Subcutaneous abdominal adipose tissue (tissue), 5 donors: ENCODE measurements at regions not wholly inside any gene's neighbourhood (a gene's known extent, or its start where the extent isn't known, plus 50 kb on each side); places are given as distances from the start of the nearest gene placed in this dataset.

Experiments used
- H3K27ac ChIP-seq: one replicate; pipeline ENCODE4 v1.7.0; 2013; ENCODE audit warnings: low read depth, mild to moderate bottlenecking, inconsistent platforms, low read length, moderate library complexity
- H3K27me3 ChIP-seq, 5 donors: one replicate each; pipeline ENCODE4 v1.7.0; 2013; ENCODE audit warnings: low read length in 5 of 5, inconsistent platforms in 1 of 5; ENCODE audit not compliant: control insufficient read depth in 5 of 5, insufficient read depth in 4 of 5
- H3K36me3 ChIP-seq, 5 donors: one replicate each; pipeline ENCODE4 v1.7.0; 2013; ENCODE audit warnings: low read length in 5 of 5; ENCODE audit not compliant: control insufficient read depth in 5 of 5, insufficient read depth in 5 of 5
- H3K4me1 ChIP-seq, 5 donors: one replicate each; pipeline ENCODE4 v1.7.0; 2013; ENCODE audit warnings: low read length in 5 of 5, mild to moderate bottlenecking in 3 of 5, moderate library complexity in 1 of 5; ENCODE audit not compliant: control insufficient read depth in 5 of 5, insufficient read depth in 5 of 5
- H3K4me3 ChIP-seq, 5 donors: one replicate each; pipeline ENCODE4 v1.7.0; 2013; ENCODE audit warnings: low read length in 5 of 5, low read depth in 1 of 5
- H3K9ac ChIP-seq, 5 donors: one replicate each; pipeline ENCODE4 v1.7.0; 2013; ENCODE audit warnings: low read length in 5 of 5, mild to moderate bottlenecking in 4 of 5, moderate library complexity in 3 of 5
- H3K9me3 ChIP-seq, 5 donors: one replicate each; pipeline ENCODE4 v1.7.0; 2013; ENCODE audit warnings: low read length in 5 of 5; ENCODE audit not compliant: control insufficient read depth in 5 of 5
- donor health status: healthy.
- donor health status: healthy.
- donor health status: healthy.
- donor health status: healthy.
- donor health status: healthy.

DNA sequence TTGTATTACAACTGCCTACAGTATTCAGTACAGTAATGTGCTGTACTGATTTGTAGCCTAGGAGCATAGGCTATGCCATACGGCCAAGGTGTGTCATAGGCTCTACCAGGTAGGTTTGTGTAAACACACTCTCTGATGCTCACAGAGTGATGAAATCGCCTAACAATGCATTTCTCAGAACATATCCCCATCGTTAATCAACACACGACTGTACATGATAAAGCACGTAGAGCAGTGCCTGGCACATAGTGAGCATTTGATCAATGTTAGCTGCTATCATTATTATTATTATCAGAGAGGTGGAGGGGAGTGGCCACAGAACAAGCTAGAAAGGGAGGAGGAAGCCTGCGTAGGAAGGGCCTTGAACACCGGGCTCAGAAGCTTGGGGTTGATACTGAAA, 81.1 kb upstream of the LHX1 start:
- Histone ChIP-seq H3K27ac (no peak overlapping the region), H3K4me1 (no peaks in the 10 kb centered on the region), H3K36me3 (no peaks in the 10 kb centered on the region), H3K9me3 (peaks cover 0 to 4% (median 0%) of the 10 kb centered on the region in 5 donors), H3K4me3 (no peak overlapping the region), H3K27me3 (peaks cover 7 to 33% (median 27%) of the 10 kb centered on the region in 5 donors), H3K9ac (no peak overlapping the region)

DNA sequence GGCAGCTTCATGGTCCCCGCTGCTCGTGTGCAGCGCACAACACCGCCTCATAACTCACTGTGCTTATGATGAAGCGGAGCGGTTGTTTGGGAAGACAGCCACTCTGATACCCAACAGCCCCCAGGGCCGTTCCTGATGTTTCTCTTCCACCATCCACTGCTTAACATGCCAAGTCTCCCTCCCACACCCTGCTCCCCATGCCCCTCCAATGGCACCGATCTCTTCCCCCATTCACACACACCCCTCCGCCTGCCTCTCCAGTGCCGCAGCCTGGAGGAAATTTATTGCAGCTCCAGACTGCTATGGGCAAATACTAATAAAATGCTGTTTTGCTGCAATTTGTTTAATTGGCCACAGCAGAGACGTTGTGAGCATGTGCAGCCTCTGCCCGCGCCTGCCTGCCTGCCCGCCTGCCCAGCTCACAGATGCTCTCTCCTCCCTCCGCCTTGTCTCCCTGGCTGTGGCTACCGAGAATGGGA, 80.3 kb upstream of the LHX1 start:
- peaks cover 3 to 30% (median 27%) of the 10 kb centered on the region in 5 donors for H3K27me3 ChIP-seq
- no peak overlapping the region for H3K4me3 ChIP-seq
- no peak overlapping the region for H3K9ac ChIP-seq
- no peak overlapping the region for H3K27ac ChIP-seq
- H3K36me3 ChIP-seq, result no peaks in the 10 kb centered on the region
- H3K9me3 ChIP-seq, result peaks cover 0 to 4% (median 0%) of the 10 kb centered on the region in 5 donors
- no peaks in the 10 kb centered on the region for H3K4me1 ChIP-seq

DNA sequence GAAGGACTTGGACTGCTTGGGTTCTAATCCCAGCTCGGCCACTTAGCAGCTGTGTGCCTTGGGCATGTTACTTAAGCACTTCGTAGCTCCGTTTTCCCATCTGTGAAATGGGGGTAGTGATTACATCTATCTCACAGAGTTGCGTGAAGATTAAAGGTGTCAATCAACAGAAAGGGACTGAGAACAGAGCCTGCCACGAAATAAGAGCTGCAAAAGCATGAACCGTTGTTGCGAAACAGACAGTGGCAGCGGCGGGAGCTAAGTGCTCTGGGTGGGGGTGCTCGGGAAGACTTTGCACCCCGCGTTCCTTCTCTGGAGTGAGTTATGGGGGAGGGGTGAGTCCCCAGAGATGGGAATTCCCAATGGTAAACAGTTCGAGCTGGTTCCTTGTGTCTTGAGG, 79.6 kb upstream of the LHX1 start:
- Histone ChIP-seq H3K27me3 (peaks cover 3 to 33% (median 27%) of the 10 kb centered on the region in 5 donors), H3K4me1 (no peaks in the 10 kb centered on the region)

DNA sequence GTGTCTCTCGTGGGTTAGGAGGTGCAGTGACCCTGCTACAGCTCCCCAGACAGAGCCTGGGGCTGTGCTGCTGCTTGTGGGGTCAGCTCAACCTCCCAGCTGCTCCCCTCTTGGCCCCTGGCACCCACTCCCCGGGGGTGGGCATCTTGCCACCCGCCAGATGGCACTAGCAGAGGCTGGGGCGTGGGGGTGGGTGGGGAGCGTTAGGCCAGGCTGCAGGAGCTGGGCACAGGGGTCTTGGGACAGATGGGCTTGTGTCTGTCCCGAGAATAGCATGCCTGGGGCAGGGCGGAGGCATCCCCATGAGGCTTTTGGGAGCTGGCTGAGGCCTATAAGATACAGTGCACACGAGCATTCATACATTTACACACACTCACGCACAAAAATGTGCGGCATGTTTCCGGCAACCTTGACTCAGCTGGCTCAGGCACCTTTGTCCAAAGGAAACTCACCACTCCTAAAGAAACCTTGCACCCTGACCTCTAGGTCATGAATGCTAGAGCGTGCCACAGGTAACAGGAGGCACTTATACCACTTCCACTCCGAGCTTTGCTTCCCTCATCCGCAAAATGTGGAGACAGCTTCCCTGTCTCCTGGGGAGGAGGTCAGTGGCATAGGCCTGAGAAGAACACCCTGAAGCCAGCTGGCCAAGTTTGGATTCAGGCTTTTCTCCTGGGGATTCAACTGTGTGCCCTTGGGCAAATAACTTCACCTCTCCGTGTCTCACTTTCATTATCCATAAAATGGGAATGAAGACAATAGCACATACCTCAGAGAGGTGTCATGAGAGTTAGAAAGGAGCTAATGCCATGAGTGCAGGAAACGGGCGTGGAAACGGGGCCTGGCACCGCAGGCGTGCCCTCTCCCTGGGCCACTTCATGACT, 78.9 kb upstream of the LHX1 start:
- H3K4me1 ChIP-seq, result no peaks in the 10 kb centered on the region
- peaks cover 3 to 36% (median 29%) of the 10 kb centered on the region in 5 donors for H3K27me3 ChIP-seq
- H3K27ac ChIP-seq, result no peak overlapping the region
- H3K36me3 ChIP-seq, result no peaks in the 10 kb centered on the region
- H3K9me3 ChIP-seq, result peaks cover 0 to 4% (median 0%) of the 10 kb centered on the region in 5 donors
- H3K4me3 ChIP-seq, result no peak overlapping the region
- H3K9ac ChIP-seq, result no peak overlapping the region

More for the DNA sequence above, 79.6 kb upstream of the LHX1 start:
- Histone ChIP-seq H3K4me3 (no peak overlapping the region), H3K9me3 (peaks cover 0 to 4% (median 0%) of the 10 kb centered on the region in 5 donors), H3K9ac (no peak overlapping the region), H3K27ac (no peak overlapping the region), H3K36me3 (no peaks in the 10 kb centered on the region)

DNA sequence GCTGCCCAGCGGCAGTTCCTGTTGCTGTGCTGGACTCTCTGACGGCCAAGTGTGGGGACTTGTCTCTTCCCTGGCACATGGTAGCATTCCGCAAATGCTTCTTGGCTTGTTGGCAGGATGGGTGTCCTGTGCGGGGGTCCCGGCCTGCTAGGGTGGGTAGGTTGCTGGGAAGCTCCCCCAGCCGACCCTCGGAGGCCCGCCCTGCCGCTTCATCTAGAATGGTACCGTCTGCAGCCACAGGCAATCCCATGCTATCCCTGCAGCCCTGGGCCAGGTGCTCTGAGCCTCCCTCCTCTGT, 78.3 kb upstream of the LHX1 start:
- no peaks in the 10 kb centered on the region for H3K36me3 ChIP-seq
- peaks cover 3 to 37% (median 29%) of the 10 kb centered on the region in 5 donors for H3K27me3 ChIP-seq
- H3K9me3 ChIP-seq, result peaks cover 0 to 4% (median 0%) of the 10 kb centered on the region in 5 donors
- H3K4me3 ChIP-seq, result no peak overlapping the region
- no peaks in the 10 kb centered on the region for H3K4me1 ChIP-seq
- H3K27ac ChIP-seq, result no peak overlapping the region
- no peak overlapping the region for H3K9ac ChIP-seq

DNA sequence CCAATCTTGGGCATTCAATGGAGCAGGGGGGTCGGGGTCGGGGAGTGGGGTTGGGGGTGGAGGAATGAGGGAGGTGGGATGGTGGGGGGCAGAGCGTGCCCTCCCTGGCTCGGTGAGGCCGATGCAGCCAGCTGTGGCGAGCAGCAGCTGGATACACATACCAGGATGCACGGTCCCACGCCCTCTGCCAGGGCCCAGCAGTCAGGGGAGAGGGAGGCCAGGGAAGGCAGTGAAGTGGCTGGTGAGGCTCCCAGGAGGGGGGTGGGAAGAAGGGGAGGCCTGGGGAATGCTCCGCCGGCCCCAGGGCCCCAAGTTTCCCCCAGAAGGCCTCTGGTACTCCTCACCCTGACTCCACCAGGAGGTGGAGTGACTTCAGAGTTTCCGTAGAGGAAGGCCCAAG, 77.6 kb upstream of the LHX1 start:
- H3K4me1 ChIP-seq, result no peaks in the 10 kb centered on the region
- peaks cover 0 to 4% (median 0%) of the 10 kb centered on the region in 5 donors for H3K9me3 ChIP-seq
- no peak overlapping the region for H3K4me3 ChIP-seq
- peaks cover 3 to 37% (median 30%) of the 10 kb centered on the region in 5 donors for H3K27me3 ChIP-seq
- H3K36me3 ChIP-seq, result no peaks in the 10 kb centered on the region
- H3K27ac ChIP-seq, result no peak overlapping the region
- no peak overlapping the region for H3K9ac ChIP-seq

DNA sequence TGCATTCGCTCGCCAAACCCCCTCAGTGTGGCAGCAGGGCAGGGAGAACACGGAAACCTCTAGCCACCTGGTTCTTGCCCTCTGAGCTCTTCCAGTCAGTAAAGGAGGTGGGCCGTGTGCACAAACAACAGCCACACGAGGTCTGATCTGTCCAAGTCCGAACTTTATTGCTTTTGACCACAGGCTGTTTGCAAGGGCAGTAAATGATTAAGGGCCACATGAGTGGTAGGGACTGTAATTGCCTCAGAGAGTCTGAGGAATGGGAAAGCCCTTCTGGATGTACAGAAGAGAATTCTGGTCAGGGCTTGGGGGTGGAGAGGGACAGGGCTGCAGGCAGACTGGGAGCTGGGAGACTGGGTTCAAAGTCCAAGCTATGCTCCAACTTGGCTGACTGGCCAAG, 75.7 kb upstream of the LHX1 start:
- no peak overlapping the region for H3K9ac ChIP-seq
- no peaks in the 10 kb centered on the region for H3K9me3 ChIP-seq
- no peaks in the 10 kb centered on the region for H3K36me3 ChIP-seq
- no peaks in the 10 kb centered on the region for H3K4me1 ChIP-seq
- H3K4me3 ChIP-seq, result no peak overlapping the region
- peaks cover 8 to 33% (median 28%) of the 10 kb centered on the region in 5 donors for H3K27me3 ChIP-seq
- no peak overlapping the region for H3K27ac ChIP-seq

DNA sequence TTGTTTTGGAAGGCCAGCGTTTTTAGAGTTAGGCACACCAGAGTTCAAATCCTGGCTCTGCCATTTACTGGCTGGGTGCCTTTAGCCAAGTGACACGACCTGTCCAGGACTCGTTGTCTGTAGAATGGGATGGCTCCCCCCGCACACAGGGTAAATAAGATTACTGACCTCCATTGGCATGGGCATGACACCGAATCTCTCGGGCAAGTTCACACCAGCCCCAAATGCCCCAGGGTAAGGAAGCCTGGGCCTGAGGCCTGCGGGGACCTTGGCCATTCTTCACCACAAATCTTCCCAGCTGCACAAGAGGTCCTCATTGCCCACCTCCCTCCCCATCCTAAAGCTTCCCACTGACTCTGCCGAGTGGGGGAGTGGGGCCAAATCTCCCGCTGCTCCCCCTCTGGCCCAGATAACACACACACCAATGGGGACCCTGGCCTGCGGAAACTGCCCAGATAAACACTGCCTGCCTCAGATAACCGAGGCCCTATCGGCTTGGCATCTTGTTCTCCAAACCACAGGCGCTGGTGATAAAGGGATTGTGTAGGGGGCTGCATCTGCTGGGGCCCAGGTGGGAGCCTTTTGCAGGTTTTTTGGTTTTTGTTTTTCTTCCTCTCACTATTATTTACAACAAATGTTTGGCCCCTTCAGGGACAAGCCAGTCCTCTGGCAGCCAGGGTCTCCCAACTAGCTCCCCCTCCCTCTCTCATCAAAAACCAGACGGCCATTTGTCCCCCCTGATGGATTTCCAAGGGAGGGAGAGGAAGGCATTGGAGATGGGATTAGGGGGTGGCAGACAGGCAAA, 75.0 kb upstream of the LHX1 start:
- peaks cover 8 to 30% (median 23%) of the 10 kb centered on the region in 5 donors for H3K27me3 ChIP-seq
- H3K9ac ChIP-seq, result no peak overlapping the region
- H3K4me1 ChIP-seq, result no peaks in the 10 kb centered on the region
- no peaks in the 10 kb centered on the region for H3K36me3 ChIP-seq
- H3K9me3 ChIP-seq, result no peaks in the 10 kb centered on the region
- H3K27ac ChIP-seq, result no peak overlapping the region
- H3K4me3 ChIP-seq, result no peak overlapping the region

DNA sequence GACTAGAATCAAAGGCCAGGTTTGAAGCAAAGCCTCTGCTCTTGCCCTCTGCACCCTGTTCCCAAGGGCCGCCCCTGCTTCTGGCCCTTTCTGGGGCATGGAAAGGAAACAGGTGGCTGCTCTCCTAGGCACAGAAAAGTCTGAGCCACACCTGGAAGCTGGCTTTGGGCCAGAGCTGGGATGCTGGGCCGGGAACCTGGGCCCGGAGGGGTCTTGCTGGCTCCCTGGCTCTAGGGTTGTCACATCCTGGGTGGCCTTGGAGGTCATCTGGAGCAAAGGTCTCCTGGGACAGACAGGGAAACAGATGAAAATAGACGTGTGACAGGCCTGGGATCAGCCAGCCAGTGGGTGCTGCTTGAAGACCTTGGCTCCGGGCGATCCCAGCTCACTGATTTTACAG, 74.1 kb upstream of the LHX1 start:
- H3K27ac ChIP-seq, result no peak overlapping the region
- H3K4me1 ChIP-seq, result no peaks in the 10 kb centered on the region
- no peak overlapping the region for H3K9ac ChIP-seq
- H3K36me3 ChIP-seq, result no peaks in the 10 kb centered on the region
- peaks cover 8 to 25% (median 17%) of the 10 kb centered on the region in 5 donors for H3K27me3 ChIP-seq
- H3K9me3 ChIP-seq, result no peaks in the 10 kb centered on the region
- no peak overlapping the region for H3K4me3 ChIP-seq
